GM12878 (cell line): ENCODE measurements at regions not wholly inside any gene's neighbourhood (a gene's known extent, or its start where the extent isn't known, plus 50 kb on each side); places are given as distances from the start of the nearest gene placed in this dataset.

Source experiments
- ATAC-seq: fragments of 200-7000 bp; cut with Tn5 transposase; 3 replicates; pipeline ENCODE4 v1.9.1; 2020; ENCODE audit warnings: mild to moderate bottlenecking, moderate library complexity
- BruUV-seq: library from RNA; stranded (reverse); fragments of 400-500 nt; replicated peaks from 2 replicates; lab custom pipeline; 2021; lab: Mats Ljungman, UMichigan
- CTCF ChIA-PET: fragments of 300-600 bp; sonication (Branson Sonifier 250); formaldehyde crosslinking; extraction: SDS; loops from one replicate; lab custom pipeline; 2021; ENCODE audit warnings: inconsistent platforms; lab: Yijun Ruan, JAX
- POLR2A ChIA-PET: fragments of 350-600 bp; formaldehyde crosslinking; extraction: SDS; loops from one replicate; lab custom pipeline; 2021; ENCODE audit warnings: inconsistent platforms; lab: Charles Lee
- RAD21 ChIA-PET: fragments of 300-600 bp; sonication (Branson Sonifier 250); formaldehyde crosslinking; loops from one replicate; lab custom pipeline; 2023; ENCODE audit warnings: antibody characterized with exemption; ENCODE audit not compliant: unreplicated experiment; lab: Charles Lee
- SMC1A ChIA-PET: fragments of 300-600 bp; sonication (Branson Sonifier 250); formaldehyde crosslinking; loops from one replicate; lab custom pipeline; 2023; ENCODE audit not compliant: unreplicated experiment, uncharacterized antibody; lab: Charles Lee
- DNase-seq: peaks from one replicate; pipeline ENCODE4 v3.0.0-alpha.2; 2011; ENCODE audit warnings: low read depth, low spot score
- FAIRE-seq: peaks from 3 replicates; lab custom pipeline; 2011; peaks lifted over from hg19 to GRCh38; lab: Jason Lieb, UNC
- H2AFZ ChIP-seq: 2 replicates; pipeline ENCODE4 v1.6.0; 2011; ENCODE audit warnings: low read depth, low read length, control low read depth; ENCODE audit not compliant: control insufficient read depth
- H3K27ac ChIP-seq: 2 replicates; pipeline ENCODE4 v1.5.1; 2011; ENCODE audit warnings: control low read depth; ENCODE audit not compliant: control insufficient read depth, insufficient read depth
- H3K27me3 ChIP-seq, 2 experiments: replicated peaks in 1 of 2; 2 replicates each; pipeline versions ENCODE4 v1.6.0 to v1.6.1; 2011; ENCODE audit warnings: low read length in 1 of 2; ENCODE audit not compliant: control insufficient read depth in 2 of 2, insufficient read depth in 2 of 2
- H3K36me3 ChIP-seq, 2 experiments: 2 replicates each; pipeline ENCODE4 v1.5.1; 2011; ENCODE audit warnings: low read length in 1 of 2; ENCODE audit not compliant: control insufficient read depth in 2 of 2, insufficient read depth in 2 of 2
- H3K4me1 ChIP-seq: 2 replicates; pipeline ENCODE4 v1.6.1; 2011; ENCODE audit warnings: mild to moderate bottlenecking, low read length, moderate library complexity, mixed read lengths; ENCODE audit not compliant: control insufficient read depth, insufficient read depth
- H3K4me2 ChIP-seq: 2 replicates; pipeline ENCODE4 v1.6.0; 2011; ENCODE audit warnings: control low read depth; ENCODE audit not compliant: control insufficient read depth, insufficient read depth
- H3K4me3 ChIP-seq: fragments of 200-600 bp; sonication (generic); 2 replicates; pipeline ENCODE4 v1.5.1; 2016
- H3K79me2 ChIP-seq: 2 replicates; pipeline ENCODE4 v1.6.0; 2011; ENCODE audit warnings: low read length; ENCODE audit not compliant: control insufficient read depth, insufficient read depth
- H3K9ac ChIP-seq: 2 replicates; pipeline ENCODE4 v1.8.0; 2011; ENCODE audit warnings: low read length, control low read depth, mixed read lengths; ENCODE audit not compliant: control insufficient read depth, insufficient read depth
- H3K9me3 ChIP-seq: replicated peaks from 3 replicates; pipeline ENCODE4 v1.5.1; 2011; ENCODE audit warnings: mild to moderate bottlenecking, low read length; ENCODE audit not compliant: control insufficient read depth, insufficient read depth
- H4K20me1 ChIP-seq: 2 replicates; pipeline ENCODE4 v1.6.0; 2011; ENCODE audit not compliant: control insufficient read depth, insufficient read depth
- CTCF ChIP-seq, 3 experiments: IDR thresholded peaks in 2 of 3; conservative IDR thresholded peaks in 1 of 3; 2 replicates each; pipeline ENCODE4 v1.5.1; 2011; ENCODE audit warnings: low read depth in 3 of 3, low read length in 3 of 3, mild to moderate bottlenecking in 3 of 3, control low read depth in 2 of 3, moderate library complexity in 2 of 3, inconsistent platforms in 1 of 3, mixed read lengths in 1 of 3; ENCODE audit not compliant: control insufficient read depth in 2 of 3, insufficient read depth in 1 of 3; ENCODE audit errors: extremely low read depth in 1 of 3
- MXI1 ChIP-seq: fragments of 150-350 bp; IDR thresholded peaks from 2 replicates; pipeline ENCODE4 v1.6.1; 2011; ENCODE audit warnings: low read depth, mild to moderate bottlenecking, inconsistent platforms, low read length, improper control_type of control experiment
- MYB ChIP-seq: fragments of 150-350 bp; IDR thresholded peaks from 2 replicates; pipeline ENCODE4 v1.6.1; 2014; ENCODE audit warnings: mild to moderate bottlenecking, low read depth, low read length, borderline replicate concordance
- NKRF ChIP-seq: fragments of 450-650 bp; conservative IDR thresholded peaks from 2 replicates; pipeline ENCODE4 v1.6.1; 2017; ENCODE audit warnings: mild to moderate bottlenecking, moderate library complexity
- NRF1 ChIP-seq: conservative IDR thresholded peaks from 2 replicates; pipeline ENCODE4 v1.6.1; 2011; ENCODE audit warnings: mild to moderate bottlenecking, low read depth, low read length, improper control_type of control experiment
- TAF1 ChIP-seq: IDR thresholded peaks from 2 replicates; pipeline ENCODE4 v1.6.1; 2011; ENCODE audit warnings: mild to moderate bottlenecking, low read depth, low read length, borderline replicate concordance
- ZBTB40 ChIP-seq: fragments of 450-650 bp; IDR thresholded peaks from 2 replicates; pipeline ENCODE4 v1.6.1; 2016; ENCODE audit warnings: mild to moderate bottlenecking, moderate library complexity, borderline replicate concordance
- ZNF622 ChIP-seq: fragments of 450-650 bp; IDR thresholded peaks from 2 replicates; pipeline ENCODE4 v1.6.1; 2017; ENCODE audit warnings: mild to moderate bottlenecking, inconsistent platforms
- ZNF687 ChIP-seq: fragments of 450-650 bp; IDR thresholded peaks from 2 replicates; pipeline ENCODE4 v1.6.1; 2017; ENCODE audit warnings: mild to moderate bottlenecking, moderate library complexity
- ZSCAN29 ChIP-seq: fragments of 450-650 bp; IDR thresholded peaks from 2 replicates; pipeline ENCODE4 v1.6.1; 2017; ENCODE audit warnings: mild to moderate bottlenecking, moderate library complexity
- WGBS: methylation state at CpG from one replicate; pipeline ENCODE4 v1.1.6; 2016; ENCODE audit warnings: low lambda C conversion rate; ENCODE audit not compliant: insufficient replicate concordance, insufficient coverage; ENCODE audit errors: missing lambda C conversion rate; 5-methylcytosine and 5-hydroxymethylcytosine counted together
- in situ Hi-C: fragments of 300-500 bp; cut with MboI; formaldehyde crosslinking; loops from 9 replicates; pipeline ENCODE4 v1.14.3; 2018; ENCODE audit warnings: mixed read lengths
- intact Hi-C: fragments of 100-400 bp; cut with micrococcal nuclease; formaldehyde crosslinking; loops from one replicate; pipeline ENCODE4 v1.14.2; 2022; ENCODE audit not compliant: unreplicated experiment

- no peak overlapping the region for H3K4me3 ChIP-seq
- DNase-seq = no peak
- ChIA-PET CTCF (interaction anchor here (1.0 kb wide), 1 partner anchor 31 kb away, joined by 3 read pairs; no protein-coding TSS in a partner anchor), SMC1A (interaction anchor here (0.8 kb wide), 1 partner anchor 165 kb away, joined by 4 read pairs; no protein-coding TSS in a partner anchor), POLR2A (no interaction called here), RAD21 (no interaction called here)
- no peaks in the 10 kb centered on the region for H4K20me1 ChIP-seq
- no peaks in the 10 kb centered on the region for H3K4me1 ChIP-seq
- no peaks in the 10 kb centered on the region for H3K79me2 ChIP-seq
- no peak for FAIRE-seq
- ATAC-seq = no peak
- H3K9me3 ChIP-seq = no peaks in the 10 kb centered on the region; the same call in 2 of the 3 replicates
- BruUV-seq = no TSS peak
- H3K4me2 ChIP-seq = no peak overlapping the region
- WGBS = 99% methylated on average over 4 of the region's 4 CpGs
- no peaks in the 10 kb centered on the region for H3K27me3 ChIP-seq
- no peak overlapping the region for H3K9ac ChIP-seq
- in situ Hi-C loops = no loop called here
- no peak overlapping the region for H3K27ac ChIP-seq
- no peaks in the 10 kb centered on the region for H3K36me3 ChIP-seq
- H2AFZ ChIP-seq = no peak overlapping the region
- intact Hi-C loops = no loop called here
- TF ChIP-seq TAF1 (no peak), ZNF687 (no peak), NKRF (no peak), ZSCAN29 (no peak), ZBTB40 (no peak), ZNF622 (no peak), MXI1 (no peak), MYB (no peak), NRF1 (no peak), CTCF (IDR thresholded peaks at IDR 0.05 in 2 of 3, conservative IDR thresholded peaks at IDR 0.05 in 1 of 3; ENCODE audit: control insufficient read depth in 2 of 3, extremely low read depth in 1 of 3, insufficient read depth in 1 of 3, low read depth in 3 of 3, low read length in 3 of 3) (no peak)
These were observed 463.0 kb downstream of the CETN3 start for GRCh38 chr5:89946508-89946907.
